ENCODE measurements at regions not wholly inside any gene's neighbourhood (a gene's known extent, or its start where the extent isn't known, plus 50 kb on each side); places are given as distances from the start of the nearest gene placed in this dataset.

- DNase-seq (ENCODE audit: low read depth) = no peak
These were observed 127.6 kb downstream of the EDN3 start for GRCh38 chr20:59428006-59428405.

GRCh38 chr20:59428441-59429205 lies 128.2 kb downstream of the EDN3 start:
- no peak for DNase-seq (ENCODE audit: low read depth)

More at GRCh38 chr20:59428006-59428405, 127.6 kb downstream of the EDN3 start:
- H3K4me3 ChIP-seq (ENCODE audit: low read depth, low read length) = no peak overlapping the region

GRCh38 chr20:59429396-59429795 lies 129.0 kb downstream of the EDN3 start:
- no peak for DNase-seq (ENCODE audit: low read depth)
- H3K4me3 ChIP-seq (ENCODE audit: low read depth, low read length) = no peak overlapping the region

More at GRCh38 chr20:59428441-59429205, 128.2 kb downstream of the EDN3 start:
- no peak overlapping the region for H3K4me3 ChIP-seq (ENCODE audit: low read depth, low read length)

GRCh38 chr20:59431014-59431413 lies 130.6 kb downstream of the EDN3 start:
- no peak overlapping the region for H3K4me3 ChIP-seq (ENCODE audit: low read depth, low read length)

GRCh38 chr20:59434960-59435359 lies 134.5 kb downstream of the EDN3 start:
- no peak for DNase-seq (ENCODE audit: low read depth)
- H3K4me3 ChIP-seq (ENCODE audit: low read depth, low read length) = no peak overlapping the region

More at GRCh38 chr20:59431014-59431413, 130.6 kb downstream of the EDN3 start:
- DNase-seq (ENCODE audit: low read depth) = no peak

GRCh38 chr20:59435518-59435917 lies 135.1 kb downstream of the EDN3 start:
- no peak for DNase-seq (ENCODE audit: low read depth)
- H3K4me3 ChIP-seq (ENCODE audit: low read depth, low read length) = no peak overlapping the region

- H3K4me3 ChIP-seq (ENCODE audit: low read depth, low read length) = no peak overlapping the region
- DNase-seq (ENCODE audit: low read depth) = no peak
These were observed 137.2 kb downstream of the EDN3 start for GRCh38 chr20:59437601-59438031.

- DNase-seq (ENCODE audit: low read depth) = no peak
- H3K4me3 ChIP-seq (ENCODE audit: low read depth, low read length) = no peak overlapping the region
These were observed 137.8 kb downstream of the EDN3 start for GRCh38 chr20:59438201-59438600.

GRCh38 chr20:59439243-59439642 lies 138.8 kb downstream of the EDN3 start:
- no peak for DNase-seq (ENCODE audit: low read depth)
- no peak overlapping the region for H3K4me3 ChIP-seq (ENCODE audit: low read depth, low read length)

- DNase-seq (ENCODE audit: low read depth) = no peak
- H3K4me3 ChIP-seq (ENCODE audit: low read depth, low read length) = no peak overlapping the region
These were observed 140.9 kb downstream of the EDN3 start for GRCh38 chr20:59441306-59441705.

GRCh38 chr20:59441860-59442810 lies 141.7 kb downstream of the EDN3 start:
- no peak for DNase-seq (ENCODE audit: low read depth)
- no peak overlapping the region for H3K4me3 ChIP-seq (ENCODE audit: low read depth, low read length)

- DNase-seq (ENCODE audit: low read depth) = no peak
- no peak overlapping the region for H3K4me3 ChIP-seq (ENCODE audit: low read depth, low read length)
These were observed 143.1 kb downstream of the EDN3 start for GRCh38 chr20:59443550-59443949.

- no peak overlapping the region for H3K4me3 ChIP-seq (ENCODE audit: low read depth, low read length)
- DNase-seq (ENCODE audit: low read depth) = no peak
These were observed 146.0 kb downstream of the EDN3 start for GRCh38 chr20:59446376-59446775.

- H3K4me3 ChIP-seq (ENCODE audit: low read depth, low read length) = no peak overlapping the region
- DNase-seq (ENCODE audit: low read depth) = no peak
These were observed 147.8 kb downstream of the EDN3 start for GRCh38 chr20:59448196-59448595.

- DNase-seq (ENCODE audit: low read depth) = no peak
These were observed 148.5 kb downstream of the EDN3 start for GRCh38 chr20:59448851-59449444.

GRCh38 chr20:59451066-59451630 lies 150.7 kb downstream of the EDN3 start:
- DNase-seq (ENCODE audit: low read depth) = no peak

More at GRCh38 chr20:59448851-59449444, 148.5 kb downstream of the EDN3 start:
- no peak overlapping the region for H3K4me3 ChIP-seq (ENCODE audit: low read depth, low read length)

GRCh38 chr20:59451641-59452040 lies 151.2 kb downstream of the EDN3 start:
- H3K4me3 ChIP-seq (ENCODE audit: low read depth, low read length) = no peak overlapping the region
- no peak for DNase-seq (ENCODE audit: low read depth)

More at GRCh38 chr20:59451066-59451630, 150.7 kb downstream of the EDN3 start:
- H3K4me3 ChIP-seq (ENCODE audit: low read depth, low read length) = no peak overlapping the region

GRCh38 chr20:59452856-59453255 lies 151.5 kb upstream of the PHACTR3 start:
- no peak for DNase-seq (ENCODE audit: low read depth)

GRCh38 chr20:59453759-59454560 lies 150.4 kb upstream of the PHACTR3 start:
- no peak overlapping the region for H3K4me3 ChIP-seq (ENCODE audit: low read depth, low read length)
- no peak for DNase-seq (ENCODE audit: low read depth)

More at GRCh38 chr20:59452856-59453255, 151.5 kb upstream of the PHACTR3 start:
- H3K4me3 ChIP-seq (ENCODE audit: low read depth, low read length) = no peak overlapping the region

All from skeletal muscle cell (primary cell).